WTC11 (cell line): ENCODE measurements at regions not wholly inside any gene's neighbourhood (a gene's known extent, or its start where the extent isn't known, plus 50 kb on each side); places are given as distances from the start of the nearest gene placed in this dataset.

ENCODE experiments used
- ATAC-seq: fragments of 200-7000 bp; cut with Tn5 transposase; 2 replicates; pipeline ENCODE4 v1.10.0; 2021; ENCODE audit warnings: mild to moderate bottlenecking, moderate library complexity
- CTCF ChIA-PET: fragments of 300-600 bp; sonication (Branson Sonifier 250); formaldehyde crosslinking; loops from one replicate; lab custom pipeline; 2021; ENCODE audit warnings: antibody characterized with exemption; lab: Charles Lee
- POLR2A ChIA-PET: fragments of 350-600 bp; sonication (Branson Sonifier 250); formaldehyde crosslinking; loops from one replicate; lab custom pipeline; 2021; ENCODE audit warnings: antibody characterized with exemption; lab: Charles Lee
- DNase-seq: peaks from one replicate; pipeline ENCODE4 v3.0.0; 2021; ENCODE audit warnings: low spot score
- H3K27ac Mint-ChIP-seq: 2 replicates; pipeline ENCODE4 v1.8.0; 2021; ENCODE audit warnings: mixed read lengths
- H3K27me3 Mint-ChIP-seq: 2 replicates; pipeline ENCODE4 v1.8.0; 2021; ENCODE audit warnings: low read depth, mild to moderate bottlenecking, moderate library complexity, mixed read lengths
- H3K36me3 Mint-ChIP-seq: 2 replicates; pipeline ENCODE4 v1.8.0; 2021; ENCODE audit warnings: mixed read lengths
- H3K4me1 Mint-ChIP-seq: 2 replicates; pipeline ENCODE4 v1.8.0; 2022; ENCODE audit warnings: mixed read lengths
- H3K4me3 Mint-ChIP-seq: 2 replicates; pipeline ENCODE4 v1.8.0; 2021; ENCODE audit warnings: mild to moderate bottlenecking, moderate library complexity, mixed read lengths
- H3K9me3 Mint-ChIP-seq: 2 replicates; pipeline ENCODE4 v1.8.0; 2021; ENCODE audit warnings: mixed read lengths
- CREM ChIP-seq: sonication (generic); formaldehyde crosslinking; IDR thresholded peaks from 2 replicates; pipeline ENCODE4 v1.8.1; 2022; ENCODE audit warnings: mild to moderate bottlenecking, missing genetic modification reagents, moderate library complexity
- EMX1 ChIP-seq: fragments of 250-450 bp; sonication (Bioruptor Pico); IDR thresholded peaks from 2 replicates; pipeline ENCODE4 v1.8.0; 2021; ENCODE audit warnings: mild to moderate bottlenecking
- GRHL2 ChIP-seq: fragments of 250-450 bp; sonication (Bioruptor Pico); IDR thresholded peaks from 2 replicates; pipeline ENCODE4 v1.8.0; 2022; ENCODE audit warnings: mild to moderate bottlenecking, moderate library complexity; ENCODE audit not compliant: insufficient replicate concordance, severe bottlenecking
- JUN ChIP-seq: sonication (generic); formaldehyde crosslinking; IDR thresholded peaks from 2 replicates; pipeline ENCODE4 v1.8.0; 2023; ENCODE audit warnings: mild to moderate bottlenecking, missing genetic modification reagents
- NFE2L1 ChIP-seq: sonication (generic); formaldehyde crosslinking; IDR thresholded peaks from 2 replicates; pipeline ENCODE4 v1.8.1; 2023; ENCODE audit warnings: missing genetic modification reagents
- NR2C2 ChIP-seq: sonication (generic); formaldehyde crosslinking; IDR thresholded peaks from 2 replicates; pipeline ENCODE4 v1.8.0; 2022; ENCODE audit warnings: mild to moderate bottlenecking, missing genetic modification reagents
- OVOL2 ChIP-seq: fragments of 250-450 bp; sonication (Bioruptor Pico); IDR thresholded peaks from 2 replicates; pipeline ENCODE4 v1.9.0; 2021; ENCODE audit warnings: mild to moderate bottlenecking, borderline replicate concordance
- SOX15 ChIP-seq: fragments of 250-450 bp; sonication (Bioruptor Pico); IDR thresholded peaks from 2 replicates; pipeline ENCODE4 v1.9.0; 2021; ENCODE audit warnings: mild to moderate bottlenecking
- TCF7 ChIP-seq: sonication (generic); formaldehyde crosslinking; IDR thresholded peaks from 2 replicates; pipeline ENCODE4 v1.8.0; 2022; ENCODE audit warnings: mild to moderate bottlenecking, low read depth, missing genetic modification reagents, moderate library complexity
- USF1 ChIP-seq: sonication (generic); formaldehyde crosslinking; IDR thresholded peaks from 2 replicates; pipeline ENCODE4 v1.8.0; 2022; ENCODE audit warnings: mild to moderate bottlenecking, missing genetic modification reagents
- TF ChIP-seq, protein P1 (sequence below): fragments of 250-450 bp; sonication (Bioruptor Pico); IDR thresholded peaks from 2 replicates; pipeline ENCODE4 v1.8.0; 2021; ENCODE audit warnings: mild to moderate bottlenecking
- TF ChIP-seq, protein P2 (sequence below): fragments of 250-450 bp; sonication (Bioruptor Pico); IDR thresholded peaks from 2 replicates; pipeline ENCODE4 v1.9.0; 2021; ENCODE audit warnings: mild to moderate bottlenecking, borderline replicate concordance
- TF ChIP-seq, protein P3 (sequence below): sonication (generic); formaldehyde crosslinking; IDR thresholded peaks from 2 replicates; pipeline ENCODE4 v1.8.1; 2023; ENCODE audit warnings: mild to moderate bottlenecking, missing genetic modification reagents
- TF ChIP-seq, protein P4 (sequence below): sonication (generic); formaldehyde crosslinking; IDR thresholded peaks from 2 replicates; pipeline ENCODE4 v1.8.1; 2023; ENCODE audit warnings: mild to moderate bottlenecking, moderate library complexity, missing genetic modification reagents
- TF ChIP-seq, protein P5 (sequence below): fragments of 250-450 bp; sonication (Bioruptor Pico); IDR thresholded peaks from 2 replicates; pipeline ENCODE4 v2.1.2; 2022; ENCODE audit warnings: mild to moderate bottlenecking, moderate library complexity

GRCh38 chr14:85813040-85813439 lies 283.1 kb downstream of the FLRT2 start (continued):
- TF ChIP-seq, protein P1, sequence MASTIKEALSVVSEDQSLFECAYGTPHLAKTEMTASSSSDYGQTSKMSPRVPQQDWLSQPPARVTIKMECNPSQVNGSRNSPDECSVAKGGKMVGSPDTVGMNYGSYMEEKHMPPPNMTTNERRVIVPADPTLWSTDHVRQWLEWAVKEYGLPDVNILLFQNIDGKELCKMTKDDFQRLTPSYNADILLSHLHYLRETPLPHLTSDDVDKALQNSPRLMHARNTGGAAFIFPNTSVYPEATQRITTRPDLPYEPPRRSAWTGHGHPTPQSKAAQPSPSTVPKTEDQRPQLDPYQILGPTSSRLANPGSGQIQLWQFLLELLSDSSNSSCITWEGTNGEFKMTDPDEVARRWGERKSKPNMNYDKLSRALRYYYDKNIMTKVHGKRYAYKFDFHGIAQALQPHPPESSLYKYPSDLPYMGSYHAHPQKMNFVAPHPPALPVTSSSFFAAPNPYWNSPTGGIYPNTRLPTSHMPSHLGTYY (CRISPR knock-in tag) = no peak

DNA sequence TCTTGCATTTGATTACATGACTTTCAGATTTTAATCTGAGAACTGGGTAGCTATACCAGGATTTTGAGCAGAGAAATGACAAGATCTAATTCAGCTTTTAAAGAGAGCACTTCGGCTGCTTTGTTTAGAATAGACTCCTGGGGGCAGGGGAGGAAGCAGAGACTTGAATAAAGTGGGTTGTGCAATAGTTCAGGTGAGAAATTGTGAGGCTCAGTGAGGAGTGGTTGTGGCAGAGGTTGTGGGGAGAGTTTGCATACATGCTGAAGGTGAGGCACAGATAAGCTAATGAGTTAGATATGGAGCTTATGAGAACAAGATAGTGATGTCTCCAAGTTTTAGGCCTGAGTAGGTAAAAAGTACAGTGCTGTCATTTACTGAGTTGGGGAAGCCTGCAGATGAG lies 281.4 kb downstream of the FLRT2 start:
- POLR2A ChIA-PET = no interaction called here
- peaks cover under 1% of the 10 kb centered on the region; the same call in 1 of the 2 replicates for H3K36me3 Mint-ChIP-seq
- H3K27ac Mint-ChIP-seq = no peak overlapping the region
- no peak for DNase-seq
- TF ChIP-seq, protein P2, sequence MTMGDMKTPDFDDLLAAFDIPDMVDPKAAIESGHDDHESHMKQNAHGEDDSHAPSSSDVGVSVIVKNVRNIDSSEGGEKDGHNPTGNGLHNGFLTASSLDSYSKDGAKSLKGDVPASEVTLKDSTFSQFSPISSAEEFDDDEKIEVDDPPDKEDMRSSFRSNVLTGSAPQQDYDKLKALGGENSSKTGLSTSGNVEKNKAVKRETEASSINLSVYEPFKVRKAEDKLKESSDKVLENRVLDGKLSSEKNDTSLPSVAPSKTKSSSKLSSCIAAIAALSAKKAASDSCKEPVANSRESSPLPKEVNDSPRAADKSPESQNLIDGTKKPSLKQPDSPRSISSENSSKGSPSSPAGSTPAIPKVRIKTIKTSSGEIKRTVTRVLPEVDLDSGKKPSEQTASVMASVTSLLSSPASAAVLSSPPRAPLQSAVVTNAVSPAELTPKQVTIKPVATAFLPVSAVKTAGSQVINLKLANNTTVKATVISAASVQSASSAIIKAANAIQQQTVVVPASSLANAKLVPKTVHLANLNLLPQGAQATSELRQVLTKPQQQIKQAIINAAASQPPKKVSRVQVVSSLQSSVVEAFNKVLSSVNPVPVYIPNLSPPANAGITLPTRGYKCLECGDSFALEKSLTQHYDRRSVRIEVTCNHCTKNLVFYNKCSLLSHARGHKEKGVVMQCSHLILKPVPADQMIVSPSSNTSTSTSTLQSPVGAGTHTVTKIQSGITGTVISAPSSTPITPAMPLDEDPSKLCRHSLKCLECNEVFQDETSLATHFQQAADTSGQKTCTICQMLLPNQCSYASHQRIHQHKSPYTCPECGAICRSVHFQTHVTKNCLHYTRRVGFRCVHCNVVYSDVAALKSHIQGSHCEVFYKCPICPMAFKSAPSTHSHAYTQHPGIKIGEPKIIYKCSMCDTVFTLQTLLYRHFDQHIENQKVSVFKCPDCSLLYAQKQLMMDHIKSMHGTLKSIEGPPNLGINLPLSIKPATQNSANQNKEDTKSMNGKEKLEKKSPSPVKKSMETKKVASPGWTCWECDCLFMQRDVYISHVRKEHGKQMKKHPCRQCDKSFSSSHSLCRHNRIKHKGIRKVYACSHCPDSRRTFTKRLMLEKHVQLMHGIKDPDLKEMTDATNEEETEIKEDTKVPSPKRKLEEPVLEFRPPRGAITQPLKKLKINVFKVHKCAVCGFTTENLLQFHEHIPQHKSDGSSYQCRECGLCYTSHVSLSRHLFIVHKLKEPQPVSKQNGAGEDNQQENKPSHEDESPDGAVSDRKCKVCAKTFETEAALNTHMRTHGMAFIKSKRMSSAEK (CRISPR knock-in tag) = no peak
- TF ChIP-seq SOX15 (no peak), GRHL2 (CRISPR knock-in tag) (no peak), NR2C2 (CRISPR knock-in tag) (no peak), OVOL2 (CRISPR knock-in tag) (no peak), NFE2L1 (no peak), TCF7 (CRISPR knock-in tag) (no peak), USF1 (no peak)
- no peak overlapping the region for H3K4me3 Mint-ChIP-seq
- CTCF ChIA-PET = no interaction called here
- peaks cover 2% of the 10 kb centered on the region; the same call in 1 of the 2 replicates for H3K27me3 Mint-ChIP-seq
- peaks cover 18% of the 10 kb centered on the region for H3K4me1 Mint-ChIP-seq
- H3K9me3 Mint-ChIP-seq = peaks cover 4% of the 10 kb centered on the region
- no peak for ATAC-seq

DNA sequence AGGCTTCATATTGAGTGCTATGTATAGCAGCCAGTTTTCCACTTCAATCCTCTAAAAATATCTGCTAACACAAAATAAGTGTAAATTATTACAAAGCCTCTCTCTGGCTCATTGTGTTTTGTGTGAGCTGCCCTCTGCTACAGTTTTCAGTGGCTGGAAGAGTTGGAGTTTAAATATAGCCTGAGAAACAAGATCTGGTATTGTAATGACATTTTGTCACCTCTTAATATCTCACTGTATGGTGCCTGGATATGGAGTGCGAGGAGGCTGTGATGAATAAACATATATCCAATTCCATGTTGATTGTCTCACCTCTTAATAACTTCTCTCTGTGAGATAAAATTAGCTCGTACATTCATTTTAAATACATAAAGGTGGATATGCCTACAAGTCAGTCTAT lies 269.7 kb downstream of the FLRT2 start:
- H3K9me3 Mint-ChIP-seq = peaks cover 11% of the 10 kb centered on the region
- DNase-seq = no peak
- TF ChIP-seq EMX1 (CRISPR knock-in tag) (no peak), CREM (CRISPR knock-in tag) (no peak), OVOL2 (CRISPR knock-in tag) (no peak), JUN (no peak)
- TF ChIP-seq, protein P3, sequence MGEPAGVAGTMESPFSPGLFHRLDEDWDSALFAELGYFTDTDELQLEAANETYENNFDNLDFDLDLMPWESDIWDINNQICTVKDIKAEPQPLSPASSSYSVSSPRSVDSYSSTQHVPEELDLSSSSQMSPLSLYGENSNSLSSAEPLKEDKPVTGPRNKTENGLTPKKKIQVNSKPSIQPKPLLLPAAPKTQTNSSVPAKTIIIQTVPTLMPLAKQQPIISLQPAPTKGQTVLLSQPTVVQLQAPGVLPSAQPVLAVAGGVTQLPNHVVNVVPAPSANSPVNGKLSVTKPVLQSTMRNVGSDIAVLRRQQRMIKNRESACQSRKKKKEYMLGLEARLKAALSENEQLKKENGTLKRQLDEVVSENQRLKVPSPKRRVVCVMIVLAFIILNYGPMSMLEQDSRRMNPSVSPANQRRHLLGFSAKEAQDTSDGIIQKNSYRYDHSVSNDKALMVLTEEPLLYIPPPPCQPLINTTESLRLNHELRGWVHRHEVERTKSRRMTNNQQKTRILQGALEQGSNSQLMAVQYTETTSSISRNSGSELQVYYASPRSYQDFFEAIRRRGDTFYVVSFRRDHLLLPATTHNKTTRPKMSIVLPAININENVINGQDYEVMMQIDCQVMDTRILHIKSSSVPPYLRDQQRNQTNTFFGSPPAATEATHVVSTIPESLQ (CRISPR knock-in tag) = no peak
- TF ChIP-seq, protein P4, sequence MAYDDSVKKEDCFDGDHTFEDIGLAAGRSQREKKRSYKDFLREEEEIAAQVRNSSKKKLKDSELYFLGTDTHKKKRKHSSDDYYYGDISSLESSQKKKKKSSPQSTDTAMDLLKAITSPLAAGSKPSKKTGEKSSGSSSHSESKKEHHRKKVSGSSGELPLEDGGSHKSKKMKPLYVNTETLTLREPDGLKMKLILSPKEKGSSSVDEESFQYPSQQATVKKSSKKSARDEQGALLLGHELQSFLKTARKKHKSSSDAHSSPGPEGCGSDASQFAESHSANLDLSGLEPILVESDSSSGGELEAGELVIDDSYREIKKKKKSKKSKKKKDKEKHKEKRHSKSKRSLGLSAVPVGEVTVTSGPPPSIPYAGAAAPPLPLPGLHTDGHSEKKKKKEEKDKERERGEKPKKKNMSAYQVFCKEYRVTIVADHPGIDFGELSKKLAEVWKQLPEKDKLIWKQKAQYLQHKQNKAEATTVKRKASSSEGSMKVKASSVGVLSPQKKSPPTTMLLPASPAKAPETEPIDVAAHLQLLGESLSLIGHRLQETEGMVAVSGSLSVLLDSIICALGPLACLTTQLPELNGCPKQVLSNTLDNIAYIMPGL = no peak
- TF ChIP-seq, protein P5, sequence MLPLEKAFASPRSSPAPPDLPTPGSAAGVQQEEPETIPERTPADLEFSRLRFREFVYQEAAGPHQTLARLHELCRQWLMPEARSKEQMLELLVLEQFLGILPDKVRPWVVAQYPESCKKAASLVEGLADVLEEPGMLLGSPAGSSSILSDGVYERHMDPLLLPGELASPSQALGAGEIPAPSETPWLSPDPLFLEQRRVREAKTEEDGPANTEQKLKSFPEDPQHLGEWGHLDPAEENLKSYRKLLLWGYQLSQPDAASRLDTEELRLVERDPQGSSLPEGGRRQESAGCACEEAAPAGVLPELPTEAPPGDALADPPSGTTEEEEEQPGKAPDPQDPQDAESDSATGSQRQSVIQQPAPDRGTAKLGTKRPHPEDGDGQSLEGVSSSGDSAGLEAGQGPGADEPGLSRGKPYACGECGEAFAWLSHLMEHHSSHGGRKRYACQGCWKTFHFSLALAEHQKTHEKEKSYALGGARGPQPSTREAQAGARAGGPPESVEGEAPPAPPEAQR (CRISPR knock-in tag) = no peak
- H3K36me3 Mint-ChIP-seq = 0 out of 2 replicates have a peak, but pooled peaks cover 7% of the 10 kb centered on the region
- H3K4me1 Mint-ChIP-seq = peaks cover 7% of the 10 kb centered on the region
- H3K27me3 Mint-ChIP-seq = peaks cover 10% of the 10 kb centered on the region
- no peak overlapping the region for H3K27ac Mint-ChIP-seq
- no peak for ATAC-seq
- CTCF ChIA-PET = no interaction called here
- POLR2A ChIA-PET = no interaction called here
- H3K4me3 Mint-ChIP-seq = no peak overlapping the region
